Mucosa of descending colon (tissue), 3 donors: ENCODE measurements at regions not wholly inside any gene's neighbourhood (a gene's known extent, or its start where the extent isn't known, plus 50 kb on each side); places are given as distances from the start of the nearest gene placed in this dataset.

Experiments
- ATAC-seq: fragments of 200-7000 bp; cut with Tn5 transposase; one replicate; pipeline ENCODE4 v1.9.1; 2020; ENCODE audit warnings: mild to moderate bottlenecking, moderate library complexity
- DNase-seq, 3 donors: peaks; one replicate each; pipeline ENCODE4 v3.0.0-alpha.2; 2020
- H3K36me3 ChIP-seq: fragments of 200-600 bp; one replicate; pipeline ENCODE4 v1.8.0; 2021; ENCODE audit warnings: low read depth, mild to moderate bottlenecking
- H3K4me1 ChIP-seq: fragments of 200-600 bp; one replicate; pipeline ENCODE4 v1.8.0; 2021; ENCODE audit warnings: low read depth, mild to moderate bottlenecking
- H3K4me3 ChIP-seq: fragments of 200-600 bp; one replicate; pipeline ENCODE4 v1.8.0; 2021; ENCODE audit warnings: mild to moderate bottlenecking
- H3K9me3 ChIP-seq: fragments of 200-600 bp; one replicate; pipeline ENCODE4 v1.8.0; 2021; ENCODE audit warnings: mild to moderate bottlenecking
- CTCF ChIP-seq: fragments of 200-600 bp; IDR thresholded peaks from one replicate; pipeline ENCODE4 v1.8.0; 2022; ENCODE audit warnings: antibody characterized with exemption, mild to moderate bottlenecking
- intact Hi-C, 2 donors: fragments of 100-400 bp; cut with DNase I in 1 of 2; cut with micrococcal nuclease in 1 of 2; formaldehyde crosslinking; loops; one replicate each; pipeline versions ENCODE4 v1.11.0 to v1.11.1; 2022; cut with DNase I, micrococcal nuclease
- donor health status: DM: no; HTN: no; CAD: no; lungs with moderate emphysema.
- donor health status: DM: no; HTN: no; CAD: no.
- donor health status: DM: no; HTN: yes; CAD: no.

- no peaks in the 10 kb centered on the region for H3K36me3 ChIP-seq
- no peak for ATAC-seq
- DNase-seq: no peak
- peaks cover 23% of the 10 kb centered on the region for H3K4me1 ChIP-seq
- H3K9me3 ChIP-seq: no peaks in the 10 kb centered on the region
- TF ChIP-seq CTCF: no peak
- intact Hi-C loops: no loop called here
- no peak overlapping the region for H3K4me3 ChIP-seq
These were observed 56.1 kb upstream of the NFE2L2 start for GRCh38 chr2:177320596-177320995.

- DNase-seq: peak in 2 of 3 donors; percentile 52 to 68
- Histone ChIP-seq H3K4me1 (peaks cover 23% of the 10 kb centered on the region), H3K9me3 (no peaks in the 10 kb centered on the region), H3K36me3 (no peaks in the 10 kb centered on the region), H3K4me3 (no peak overlapping the region)
- no peak for TF ChIP-seq CTCF
- ATAC-seq: peak; percentile 89
- intact Hi-C loops: no loop called here
These were observed 58.3 kb upstream of the NFE2L2 start for GRCh38 chr2:177322801-177323261.

GRCh38 chr2:177324797-177325196 lies 60.3 kb upstream of the NFE2L2 start:
- no peak for TF ChIP-seq CTCF

GRCh38 chr2:177325554-177325953 lies 61.0 kb upstream of the NFE2L2 start:
- DNase-seq (no peak), ATAC-seq (peak; percentile 4)
- Histone ChIP-seq H3K36me3 (no peaks in the 10 kb centered on the region), H3K9me3 (no peaks in the 10 kb centered on the region), H3K4me1 (peaks cover 23% of the 10 kb centered on the region), H3K4me3 (no peak overlapping the region)
- intact Hi-C loops: no loop called here
- TF ChIP-seq CTCF: no peak

More at GRCh38 chr2:177324797-177325196, 60.3 kb upstream of the NFE2L2 start:
- intact Hi-C loops: no loop called here
- DNase-seq (no peak), ATAC-seq (peak; percentile 41)
- Histone ChIP-seq H3K4me1 (peaks cover 23% of the 10 kb centered on the region), H3K9me3 (no peaks in the 10 kb centered on the region), H3K4me3 (no peak overlapping the region), H3K36me3 (no peaks in the 10 kb centered on the region)

- H3K36me3 ChIP-seq: no peaks in the 10 kb centered on the region
- H3K4me1 ChIP-seq: peaks cover 23% of the 10 kb centered on the region
- H3K4me3 ChIP-seq: no peak overlapping the region
- no peak for ATAC-seq
- no peaks in the 10 kb centered on the region for H3K9me3 ChIP-seq
- intact Hi-C loops: no loop called here
- no peak for TF ChIP-seq CTCF
- DNase-seq: no peak
These were observed 61.5 kb upstream of the NFE2L2 start for GRCh38 chr2:177326005-177326404.

GRCh38 chr2:177326591-177326990 lies 62.1 kb upstream of the NFE2L2 start:
- no peak for DNase-seq
- intact Hi-C loops: no loop called here
- Histone ChIP-seq H3K9me3 (no peaks in the 10 kb centered on the region), H3K4me1 (peaks cover 23% of the 10 kb centered on the region), H3K4me3 (no peak overlapping the region), H3K36me3 (no peaks in the 10 kb centered on the region)
- ATAC-seq: no peak
- TF ChIP-seq CTCF: no peak
